T follicular helper cell (primary cell): ENCODE measurements at regions not wholly inside any gene's neighbourhood (a gene's known extent, or its start where the extent isn't known, plus 50 kb on each side); places are given as distances from the start of the nearest gene placed in this dataset.

Experiments used
- DNase-seq: peaks from one replicate; pipeline ENCODE4 v3.0.0-alpha.2; 2020; ENCODE audit warnings: low read depth

- no peak for DNase-seq
Measured at GRCh38 chr3:107969994-107970819, 120.6 kb downstream of the CD47 start.

- DNase-seq = no peak
Measured at GRCh38 chr3:107969525-107969924, 121.3 kb downstream of the CD47 start.

- DNase-seq = no peak
Measured at GRCh38 chr3:107966276-107966675, 124.6 kb downstream of the CD47 start.

GRCh38 chr3:107965136-107965655, 125.6 kb downstream of the CD47 start:
- no peak for DNase-seq

- DNase-seq = no peak
Measured at GRCh38 chr3:107963581-107963980, 127.2 kb downstream of the CD47 start.

GRCh38 chr3:107962946-107963345, 127.9 kb downstream of the CD47 start:
- DNase-seq = no peak

- DNase-seq = no peak
Measured at GRCh38 chr3:107962037-107962436, 128.8 kb downstream of the CD47 start.

- no peak for DNase-seq
Measured at GRCh38 chr3:107959550-107960154, 131.2 kb downstream of the CD47 start.

GRCh38 chr3:107958146-107958545, 132.7 kb downstream of the CD47 start:
- DNase-seq = no peak

GRCh38 chr3:107956991-107957900, 133.6 kb downstream of the CD47 start:
- no peak for DNase-seq

GRCh38 chr3:107954845-107955244, 136.0 kb downstream of the CD47 start:
- DNase-seq = no peak

GRCh38 chr3:107953722-107954121, 137.1 kb downstream of the CD47 start:
- no peak for DNase-seq

- DNase-seq = no peak
Measured at GRCh38 chr3:107951126-107951525, 139.7 kb downstream of the CD47 start.

- DNase-seq = no peak
Measured at GRCh38 chr3:107950417-107950816, 140.4 kb downstream of the CD47 start.

GRCh38 chr3:107949394-107949970, 141.3 kb downstream of the CD47 start:
- no peak for DNase-seq

GRCh38 chr3:107947203-107947602, 143.6 kb downstream of the CD47 start:
- no peak for DNase-seq

- no peak for DNase-seq
Measured at GRCh38 chr3:107946700-107947099, 144.1 kb downstream of the CD47 start.

- no peak for DNase-seq
Measured at GRCh38 chr3:107945417-107946094, 145.3 kb downstream of the CD47 start.

- no peak for DNase-seq
Measured at GRCh38 chr3:107943786-107944523, 146.9 kb downstream of the CD47 start.

GRCh38 chr3:107942951-107943749, 147.7 kb downstream of the CD47 start:
- DNase-seq = no peak
